Stimulated activated CD4-positive, alpha-beta T cell treated with anti-CD3 and anti-CD28 coated beads, Interleukin-4, amount 100 ng/mL, for 48 hours (primary cell): ENCODE measurements at regions not wholly inside any gene's neighbourhood (a gene's known extent, or its start where the extent isn't known, plus 50 kb on each side); places are given as distances from the start of the nearest gene placed in this dataset.
"Not testable (repeated sequence)": the region's sequence is repeated elsewhere in the genome, so short reads cannot be mapped to it uniquely, and the experiment has no call there.

Experiments used
- DNase-seq, 2 donors: peaks; one replicate each; pipeline ENCODE4 v3.0.0-alpha.2; 2020; ENCODE audit warnings: low read depth in 2 of 2

GRCh38 chr9:42325561-42325960 is 142.1 kb downstream of the SPATA31A6 start:
- not testable (repeated sequence) for DNase-seq

GRCh38 chr9:42326482-42326881 is 143.0 kb downstream of the SPATA31A6 start:
- not testable (repeated sequence) for DNase-seq

GRCh38 chr9:42335342-42335741 is 151.9 kb downstream of the SPATA31A6 start:
- not testable (repeated sequence) for DNase-seq

- DNase-seq = not testable (repeated sequence)
Measured at GRCh38 chr9:42335984-42336657, 152.7 kb downstream of the SPATA31A6 start.

GRCh38 chr9:42338275-42338674 is 154.8 kb downstream of the SPATA31A6 start:
- not testable (repeated sequence) for DNase-seq

- DNase-seq = not testable (repeated sequence)
Measured at GRCh38 chr9:42339671-42340434, 156.4 kb downstream of the SPATA31A6 start.

GRCh38 chr9:42340435-42340723 is 156.9 kb downstream of the SPATA31A6 start:
- DNase-seq = not testable (repeated sequence)

- not testable (repeated sequence) for DNase-seq
Measured at GRCh38 chr9:42341860-42342259, 158.4 kb downstream of the SPATA31A6 start.

- DNase-seq = not testable (repeated sequence)
Measured at GRCh38 chr9:42342297-42342696, 158.8 kb downstream of the SPATA31A6 start.

- not testable (repeated sequence) for DNase-seq
Measured at GRCh38 chr9:42344508-42344907, 161.0 kb downstream of the SPATA31A6 start.

- not testable (repeated sequence) for DNase-seq
Measured at GRCh38 chr9:42346916-42347315, 163.5 kb downstream of the SPATA31A6 start.

- not testable (repeated sequence) for DNase-seq
Measured at GRCh38 chr9:42349181-42349580, 165.7 kb downstream of the SPATA31A6 start.

GRCh38 chr9:42350412-42350811 is 167.0 kb downstream of the SPATA31A6 start:
- not testable (repeated sequence) for DNase-seq

GRCh38 chr9:42357604-42358373 is 174.3 kb downstream of the SPATA31A6 start:
- not testable (repeated sequence) for DNase-seq

- not testable (repeated sequence) for DNase-seq
Measured at GRCh38 chr9:42358626-42359247, 175.3 kb downstream of the SPATA31A6 start.

- DNase-seq = not testable (repeated sequence)
Measured at GRCh38 chr9:42364410-42365243, 181.2 kb downstream of the SPATA31A6 start.

GRCh38 chr9:42365244-42365945 is 181.9 kb downstream of the SPATA31A6 start:
- DNase-seq = not testable (repeated sequence)

GRCh38 chr9:42368279-42368881 is 184.9 kb downstream of the SPATA31A6 start:
- DNase-seq = not testable (repeated sequence)

- not testable (repeated sequence) for DNase-seq
Measured at GRCh38 chr9:42370172-42370571, 186.7 kb downstream of the SPATA31A6 start.

GRCh38 chr9:42371417-42371816 is 188.0 kb downstream of the SPATA31A6 start:
- not testable (repeated sequence) for DNase-seq
